WTC11 (cell line): ENCODE measurements at regions not wholly inside any gene's neighbourhood (a gene's known extent, or its start where the extent isn't known, plus 50 kb on each side); places are given as distances from the start of the nearest gene placed in this dataset.

Experiments
- ATF6 ChIP-seq: sonication (generic); formaldehyde crosslinking; IDR thresholded peaks from 2 replicates; pipeline ENCODE4 v1.8.1; 2023; ENCODE audit warnings: mild to moderate bottlenecking, missing genetic modification reagents
- CTCF ChIP-seq: fragments of 200-600 bp; IDR thresholded peaks from 2 replicates; pipeline ENCODE4 v1.8.0; 2022; ENCODE audit warnings: antibody characterized with exemption
- MAX ChIP-seq: sonication (generic); formaldehyde crosslinking; IDR thresholded peaks from 2 replicates; pipeline ENCODE4 v1.8.0; 2022; ENCODE audit warnings: mild to moderate bottlenecking, missing genetic modification reagents
- USF2 ChIP-seq: sonication (generic); formaldehyde crosslinking; IDR thresholded peaks from 2 replicates; pipeline ENCODE4 v1.8.1; 2023; ENCODE audit warnings: mild to moderate bottlenecking, missing genetic modification reagents, moderate library complexity
- ZNF121 ChIP-seq: sonication (generic); formaldehyde crosslinking; IDR thresholded peaks from 2 replicates; pipeline ENCODE4 v1.8.0; 2023; ENCODE audit warnings: missing genetic modification reagents

- TF ChIP-seq MAX (CRISPR knock-in tag) (no peak), ZNF121 (CRISPR knock-in tag) (no peak), USF2 (no peak), CTCF (no peak), ATF6 (no peak)
These were observed 1379.5 kb upstream of the GBE1 start for GRCh38 chr3:83140983-83141382.
